HG03060 (cell line): ENCODE measurements at regions not wholly inside any gene's neighbourhood (a gene's known extent, or its start where the extent isn't known, plus 50 kb on each side); places are given as distances from the start of the nearest gene placed in this dataset.

Experiments used
- ATAC-seq: cut with Tn5 transposase; IDR thresholded peaks from one replicate; pipeline ENCODE4 v1.9.1; 2021; ENCODE audit warnings: low read depth, moderate number of reproducible peaks; ENCODE audit not compliant: unreplicated experiment

- ATAC-seq: no peak
Measured at GRCh38 chr20:22776369-22776768, 192.0 kb upstream of the FOXA2 start.

DNA sequence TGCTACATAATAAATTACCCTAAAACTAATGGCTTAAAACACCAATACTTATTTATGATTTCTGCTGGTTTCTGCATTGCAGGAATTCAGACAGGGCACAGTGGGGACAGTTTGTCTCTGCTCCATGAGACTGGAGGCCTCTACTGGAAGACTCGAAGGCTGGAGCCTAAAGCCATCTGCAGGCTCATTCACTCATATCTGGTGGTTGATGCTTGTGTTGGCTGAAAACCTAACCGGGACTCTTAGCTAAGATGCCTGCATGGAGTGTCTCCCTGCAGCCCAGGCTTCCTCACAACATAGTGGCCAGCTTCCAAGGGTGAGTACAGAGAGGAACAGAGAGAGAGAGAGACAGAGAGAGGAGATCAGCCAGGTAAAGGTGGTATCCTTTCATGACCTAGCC is 195.5 kb upstream of the FOXA2 start:
- no peak for ATAC-seq

DNA sequence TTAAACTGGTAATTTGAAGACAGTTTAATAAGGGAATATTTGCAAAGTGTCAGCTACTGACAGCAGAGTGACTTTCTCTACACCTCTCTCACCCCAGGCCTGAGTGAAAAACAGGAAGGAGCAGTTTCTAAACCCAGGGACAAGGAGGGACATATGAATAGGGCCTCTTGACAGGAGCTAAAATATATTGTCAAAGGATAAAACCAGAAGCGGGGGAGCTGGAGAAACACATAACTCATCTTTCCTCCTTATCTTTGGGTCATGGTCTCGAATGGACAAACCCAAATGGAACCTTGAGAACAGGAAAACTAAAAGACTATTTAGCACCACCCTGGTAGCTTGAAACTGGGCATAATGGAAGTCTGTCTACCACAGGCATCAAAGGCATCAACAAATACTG is 197.5 kb upstream of the FOXA2 start:
- ATAC-seq: no peak

GRCh38 chr20:22789676-22790075 is 205.3 kb upstream of the FOXA2 start:
- no peak for ATAC-seq

GRCh38 chr20:22791396-22791795 is 207.0 kb upstream of the FOXA2 start:
- ATAC-seq: no peak

GRCh38 chr20:22791877-22792525 is 207.6 kb upstream of the FOXA2 start:
- ATAC-seq: no peak

- no peak for ATAC-seq
Measured at GRCh38 chr20:22794200-22794599, 209.8 kb upstream of the FOXA2 start.

DNA sequence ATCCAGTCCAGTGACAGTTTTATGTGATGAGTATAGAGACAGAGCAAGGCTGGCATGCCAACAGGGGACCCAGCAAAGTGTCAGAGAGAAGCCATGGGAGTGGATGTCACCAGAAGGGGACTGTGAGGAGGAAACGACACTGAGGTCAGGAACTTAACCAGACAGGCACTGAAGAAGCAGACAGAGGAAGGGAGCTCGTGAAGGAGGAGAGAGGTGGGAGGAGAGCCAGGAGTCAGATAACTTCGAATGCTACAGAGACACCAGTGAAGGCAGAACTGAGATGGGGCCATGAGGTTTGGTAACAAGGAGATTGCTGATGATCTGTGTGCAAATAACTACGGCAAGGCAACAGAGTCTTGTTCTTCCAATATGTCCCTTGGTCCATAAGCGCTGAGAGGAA is 211.1 kb upstream of the FOXA2 start:
- no peak for ATAC-seq

DNA sequence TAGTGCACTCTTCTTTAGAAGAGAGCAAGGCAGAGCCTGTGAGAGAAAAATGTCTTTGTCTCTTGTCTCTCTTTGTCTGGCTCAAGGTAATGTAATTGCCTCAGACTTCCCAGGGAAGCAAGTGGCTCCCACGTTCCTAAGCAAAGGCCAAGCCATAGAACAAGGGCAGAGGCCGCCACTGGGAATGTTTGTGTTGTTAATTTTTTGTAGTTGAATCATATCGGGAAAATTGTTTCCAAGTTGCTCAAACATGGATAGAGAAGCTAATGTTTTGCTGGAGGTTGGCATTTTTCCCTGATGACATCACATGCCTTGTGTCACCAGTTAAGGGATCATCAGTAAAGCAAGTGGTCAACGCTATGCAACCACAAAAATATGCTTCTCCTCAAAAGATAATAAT is 211.5 kb upstream of the FOXA2 start:
- no peak for ATAC-seq

- no peak for ATAC-seq
Measured at GRCh38 chr20:22796469-22797077, 212.2 kb upstream of the FOXA2 start.

DNA sequence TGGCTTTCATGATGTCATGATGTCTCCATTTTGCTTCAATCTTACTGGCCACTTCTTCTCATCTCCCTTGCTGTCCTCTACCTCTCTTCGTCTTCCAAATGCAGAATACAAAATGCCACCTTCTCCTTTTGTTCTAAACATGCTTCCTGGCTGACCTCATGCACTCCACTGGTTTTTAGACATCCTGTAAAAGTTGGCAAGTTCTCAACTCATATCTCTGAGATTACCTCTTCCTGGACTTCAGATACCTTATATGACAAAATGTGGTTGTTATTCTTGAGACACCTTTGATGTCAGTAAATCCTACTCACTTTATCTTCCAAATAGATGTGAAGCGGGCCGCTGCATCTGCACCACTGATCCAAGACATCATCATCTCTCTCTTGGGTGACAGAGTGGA is 212.7 kb upstream of the FOXA2 start:
- ATAC-seq: no peak

- ATAC-seq: no peak
Measured at GRCh38 chr20:22799687-22800086, 215.3 kb upstream of the FOXA2 start.

- ATAC-seq: no peak
Measured at GRCh38 chr20:22800129-22800528, 215.8 kb upstream of the FOXA2 start.

DNA sequence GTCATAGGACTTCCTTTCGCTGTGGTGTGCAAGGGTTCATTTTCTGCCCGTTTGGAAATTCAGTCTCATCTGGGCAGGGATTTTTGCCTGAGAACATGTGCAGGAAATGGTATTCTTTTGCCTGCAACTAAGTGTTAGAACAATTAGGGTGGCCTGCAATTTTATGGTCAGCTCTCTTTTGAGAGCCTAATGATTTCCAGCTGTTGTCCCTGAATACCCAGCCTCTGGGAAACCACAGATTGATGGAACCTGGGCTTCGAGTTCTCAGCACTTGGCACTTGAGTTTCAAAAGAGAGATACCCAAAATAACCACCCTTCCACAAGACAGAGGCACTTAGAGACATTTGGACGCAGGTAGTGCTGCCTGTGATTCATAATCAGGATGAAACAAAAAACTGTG is 217.2 kb upstream of the FOXA2 start:
- ATAC-seq: no peak

- no peak for ATAC-seq
Measured at GRCh38 chr20:22802296-22802695, 217.9 kb upstream of the FOXA2 start.

DNA sequence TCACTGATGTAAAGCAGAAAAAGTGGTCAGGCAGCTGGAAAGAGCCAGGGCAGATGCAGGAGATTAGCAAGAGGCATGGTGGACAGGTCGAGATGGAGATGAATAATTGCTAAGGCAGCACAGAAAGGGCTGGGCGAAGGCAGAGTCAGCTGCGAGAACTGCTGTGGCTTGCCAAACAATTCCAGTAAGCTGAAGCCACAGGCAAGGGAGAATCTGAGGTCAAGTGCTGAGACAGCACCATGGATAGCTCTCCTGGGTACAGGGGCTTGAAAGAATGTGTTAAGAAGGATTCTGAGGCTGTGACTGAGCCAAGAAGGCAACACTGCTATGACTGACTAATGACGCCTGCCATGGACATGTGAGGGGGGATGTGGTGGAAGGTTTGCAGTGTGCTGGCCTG is 220.8 kb upstream of the FOXA2 start:
- no peak for ATAC-seq

DNA sequence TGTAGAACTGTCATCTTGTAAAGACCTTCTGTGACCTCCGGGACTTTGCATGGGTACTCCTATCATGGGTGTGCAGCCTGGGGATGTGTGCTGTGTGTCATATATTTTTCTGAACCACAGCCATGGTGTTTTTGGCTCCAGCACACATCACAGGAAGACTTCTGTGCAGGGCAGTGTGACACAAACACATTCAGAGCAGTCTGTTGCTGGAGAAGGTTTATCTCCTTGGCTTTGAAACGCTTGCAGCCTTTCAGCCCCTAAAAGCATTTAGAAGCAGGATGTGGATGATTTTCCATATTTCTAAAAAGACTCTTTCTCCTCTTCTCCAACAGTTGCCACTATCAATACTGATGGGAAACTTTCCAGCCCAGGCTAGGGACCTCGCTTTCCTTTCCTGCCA is 221.6 kb upstream of the FOXA2 start:
- ATAC-seq: no peak

GRCh38 chr20:22807045-22807444 is 222.7 kb upstream of the FOXA2 start:
- no peak for ATAC-seq

DNA sequence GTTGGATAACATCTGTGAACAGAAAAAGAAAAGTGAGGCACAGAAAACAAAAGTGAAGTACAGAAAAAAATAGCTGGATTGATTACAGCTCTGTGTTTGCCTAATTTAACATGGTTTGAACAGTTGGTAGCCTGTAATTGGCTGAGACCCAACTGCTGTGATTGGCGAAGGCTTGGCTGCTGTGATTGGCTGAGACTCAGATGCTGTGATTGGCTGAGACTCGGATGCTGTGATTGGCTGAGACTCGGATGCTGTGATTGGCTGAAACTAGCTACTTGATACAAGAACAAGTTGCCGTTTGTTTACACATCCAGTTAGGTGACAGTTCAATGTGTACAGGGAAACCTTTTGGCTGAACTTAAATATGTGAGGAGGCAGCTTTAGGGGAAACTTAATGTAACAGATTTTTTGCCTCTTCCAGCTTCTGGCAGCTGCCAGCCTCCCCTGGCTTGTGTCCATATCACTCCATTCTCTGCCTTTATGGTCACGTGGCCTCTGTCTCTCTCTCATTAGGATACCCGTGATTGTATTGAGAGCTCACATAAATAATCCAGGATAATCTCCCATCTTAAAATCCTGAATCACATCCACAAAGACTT is 223.4 kb upstream of the FOXA2 start:
- ATAC-seq: no peak

GRCh38 chr20:22808628-22809027 is 224.3 kb upstream of the FOXA2 start:
- ATAC-seq: no peak

- ATAC-seq: no peak
Measured at GRCh38 chr20:22810030-22810429, 225.1 kb upstream of the SSTR4 start.
